GM15510 (cell line): ENCODE measurements at regions not wholly inside any gene's neighbourhood (a gene's known extent, or its start where the extent isn't known, plus 50 kb on each side); places are given as distances from the start of the nearest gene placed in this dataset.

Experiments
- POLR2A ChIP-seq: IDR thresholded peaks from 3 replicates; pipeline ENCODE4 v1.6.1; 2011; ENCODE audit warnings: borderline replicate concordance; ENCODE audit not compliant: insufficient read length; ENCODE audit errors: extremely low read depth

GRCh38 chr11:115665175-115665821 is 161.1 kb upstream of the CADM1 start:
- no peak for TF ChIP-seq POLR2A

DNA sequence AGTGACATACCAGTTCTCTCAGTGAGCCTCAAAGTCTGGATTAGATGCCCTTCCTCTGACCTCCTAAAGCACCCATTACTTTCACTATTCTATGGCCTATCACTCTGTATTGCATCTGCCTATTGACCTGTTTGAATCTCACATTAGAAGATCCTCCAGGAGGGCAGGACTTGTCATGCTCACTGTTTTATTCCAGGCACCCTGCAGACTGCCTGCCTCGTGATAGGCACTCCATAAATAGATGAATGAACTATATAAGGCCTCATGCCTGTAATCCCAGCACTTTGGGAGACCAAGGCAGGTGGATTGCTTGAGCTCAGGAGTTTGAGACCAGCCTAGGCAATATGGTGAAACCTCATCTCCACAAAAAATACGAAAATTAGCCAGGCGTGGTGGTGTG is 160.1 kb upstream of the CADM1 start:
- TF ChIP-seq POLR2A = no peak

DNA sequence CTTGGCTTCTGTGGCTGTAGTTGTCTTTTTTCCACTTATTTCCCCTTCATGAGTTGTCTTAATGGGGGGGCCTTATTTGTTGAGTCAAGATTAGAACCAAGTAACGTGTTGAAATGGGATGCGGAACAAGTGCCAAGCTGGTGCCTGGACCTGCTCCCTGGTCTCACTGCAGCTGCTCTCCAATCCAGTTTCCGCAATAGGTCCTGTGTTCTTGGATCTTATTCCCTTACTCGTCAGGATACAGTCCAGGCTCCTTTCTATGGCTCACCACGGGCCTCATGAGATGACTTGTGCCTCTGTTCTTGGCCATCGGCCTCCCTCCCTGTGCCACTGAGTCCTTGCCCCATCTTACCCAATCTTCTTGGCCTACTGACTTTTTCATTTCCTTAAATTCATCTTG is 159.6 kb upstream of the CADM1 start:
- TF ChIP-seq POLR2A = no peak

DNA sequence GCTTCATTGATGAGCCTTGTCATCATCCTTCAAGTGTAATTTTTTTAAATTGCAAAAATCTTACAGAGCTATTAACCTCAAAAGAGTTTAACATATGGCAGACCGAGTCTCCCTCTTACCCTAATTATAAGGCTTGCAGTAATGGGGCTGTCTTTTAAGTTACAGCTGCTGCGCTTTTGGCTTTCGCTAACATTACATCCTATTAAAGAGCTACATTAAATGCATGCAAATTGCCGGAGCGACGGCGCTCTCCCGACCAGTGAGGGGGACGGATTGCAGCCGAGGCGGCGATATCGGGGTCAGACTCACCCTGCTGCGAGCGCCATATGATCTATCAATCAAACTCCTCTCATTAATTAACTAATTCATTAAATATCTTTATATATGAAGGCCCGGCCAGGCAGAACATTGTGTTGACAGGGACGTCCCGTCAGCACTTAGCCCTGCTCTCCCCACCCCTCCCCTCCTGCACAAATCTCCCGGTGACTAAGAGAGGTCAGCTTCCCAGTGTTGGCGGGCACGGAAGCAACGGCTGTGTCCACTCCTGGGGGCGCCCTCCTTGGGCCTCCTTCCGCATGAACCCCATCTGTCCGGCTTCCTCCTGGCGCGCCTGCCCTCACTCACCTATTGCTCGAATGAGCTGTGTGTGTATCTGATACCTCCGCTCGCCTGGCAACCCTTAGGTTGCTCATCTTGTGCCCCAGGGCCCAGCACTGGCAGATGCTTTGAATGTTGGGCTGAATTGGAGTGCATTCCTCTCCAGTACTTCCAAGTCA is 156.0 kb upstream of the CADM1 start:
- no peak for TF ChIP-seq POLR2A

- TF ChIP-seq POLR2A = no peak
Measured at GRCh38 chr11:115659061-115659963, 155.1 kb upstream of the CADM1 start.

- TF ChIP-seq POLR2A = no peak
Measured at GRCh38 chr11:115657586-115657985, 153.4 kb upstream of the CADM1 start.

- no peak for TF ChIP-seq POLR2A
Measured at GRCh38 chr11:115656669-115657068, 152.5 kb upstream of the CADM1 start.

DNA sequence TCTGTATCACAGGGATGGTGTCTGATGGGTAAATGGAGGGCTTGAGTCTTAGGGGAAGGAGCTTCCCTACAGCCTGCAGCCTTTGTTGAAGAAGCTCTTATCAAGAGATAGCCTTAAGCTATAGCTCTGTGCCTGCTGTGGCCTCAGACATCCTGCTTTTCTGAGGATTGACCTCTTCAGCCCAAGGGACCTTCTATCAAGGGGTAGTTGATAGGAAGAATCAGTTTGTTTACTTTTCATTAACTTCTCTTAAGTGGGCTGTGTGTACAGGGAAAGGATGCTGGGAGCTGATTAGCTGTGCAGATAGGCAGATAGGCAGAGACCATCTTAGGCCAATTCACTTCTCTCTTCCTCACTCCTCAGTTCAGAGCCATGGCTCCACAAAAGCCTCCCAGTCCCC is 151.8 kb upstream of the CADM1 start:
- no peak for TF ChIP-seq POLR2A

GRCh38 chr11:115654792-115655191 is 150.6 kb upstream of the CADM1 start:
- TF ChIP-seq POLR2A = no peak

GRCh38 chr11:115653926-115654325 is 149.7 kb upstream of the CADM1 start:
- no peak for TF ChIP-seq POLR2A

GRCh38 chr11:115653076-115653475 is 148.9 kb upstream of the CADM1 start:
- no peak for TF ChIP-seq POLR2A

- no peak for TF ChIP-seq POLR2A
Measured at GRCh38 chr11:115652496-115652895, 148.3 kb upstream of the CADM1 start.

DNA sequence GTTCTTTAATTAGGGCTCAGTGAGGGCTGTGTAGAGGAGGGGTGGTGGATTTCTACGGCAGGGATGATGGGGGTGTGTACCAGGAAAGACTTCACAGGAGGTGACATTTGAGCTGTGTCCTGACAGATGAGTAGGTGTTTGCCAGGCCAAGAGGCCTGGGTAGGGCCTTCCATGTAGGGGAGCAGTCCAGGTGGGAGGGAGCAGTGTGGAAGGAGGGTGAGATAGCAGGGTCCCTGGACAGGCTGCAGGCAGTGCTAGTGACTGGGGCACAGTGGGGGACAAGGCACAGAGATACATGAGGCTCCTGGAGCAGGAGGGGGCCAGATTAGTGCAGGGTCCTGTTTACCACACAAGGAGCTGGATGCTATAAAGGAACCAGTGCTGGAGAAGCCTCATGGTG is 147.9 kb upstream of the CADM1 start:
- TF ChIP-seq POLR2A = no peak

DNA sequence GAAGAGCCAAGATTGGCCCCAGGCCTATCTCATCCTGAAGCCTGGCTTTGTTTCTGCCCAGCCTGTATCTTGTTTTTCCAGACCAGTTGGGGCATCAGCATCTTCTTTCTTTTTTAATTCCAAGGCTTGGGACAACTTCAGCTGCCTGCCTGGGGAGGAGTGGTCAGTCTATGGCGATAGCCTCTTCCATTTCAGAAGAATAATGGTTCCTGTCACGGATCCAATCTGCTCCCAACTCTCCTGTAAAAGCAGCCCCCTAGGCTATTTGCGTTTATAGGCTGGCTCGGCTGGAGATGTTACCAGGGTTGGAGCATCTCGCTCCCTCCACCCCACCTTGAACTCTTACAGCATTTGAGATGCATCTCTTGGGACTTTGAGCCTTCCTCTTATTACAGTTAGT is 145.2 kb upstream of the CADM1 start:
- no peak for TF ChIP-seq POLR2A

DNA sequence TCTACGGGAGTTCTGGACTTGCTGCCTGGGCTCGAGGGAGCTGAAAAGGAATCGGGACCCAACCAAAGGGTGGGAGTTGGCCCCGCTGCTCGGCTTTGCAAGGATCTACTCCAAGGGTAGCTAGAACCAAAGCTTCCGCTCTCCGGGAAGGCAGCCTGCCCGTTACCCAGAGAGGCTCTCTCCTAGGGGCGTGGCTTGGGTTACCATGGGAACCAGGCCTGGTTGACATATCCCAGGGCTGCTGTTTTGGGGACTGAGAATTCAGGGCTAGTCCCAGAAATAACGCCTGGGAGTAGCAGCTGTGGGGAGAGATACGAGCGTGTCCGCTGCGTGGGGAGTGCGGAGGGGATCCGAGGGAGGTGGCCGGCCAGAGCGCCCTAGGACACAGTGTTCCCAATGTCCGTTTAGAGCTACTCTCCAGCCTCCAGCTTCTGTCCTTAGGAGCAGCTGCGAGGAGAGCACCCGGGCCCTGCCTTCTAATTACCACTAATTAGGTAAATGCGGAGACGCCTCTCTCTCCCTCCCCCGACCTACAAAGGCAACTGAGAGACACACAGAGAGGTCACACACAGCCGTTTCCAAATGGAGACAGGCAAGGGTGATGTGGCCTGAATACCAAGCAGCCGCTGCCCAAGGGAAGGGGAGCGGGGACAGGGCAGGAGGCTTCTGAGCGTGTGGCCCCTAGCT is 141.6 kb upstream of the CADM1 start:
- no peak for TF ChIP-seq POLR2A
